ENCODE measurements at regions not wholly inside any gene's neighbourhood (a gene's known extent, or its start where the extent isn't known, plus 50 kb on each side); places are given as distances from the start of the nearest gene placed in this dataset.

GRCh38 chr7:15929411-15929810 lies 242.9 kb upstream of the MEOX2 start:
- TF ChIP-seq CTCF (IDR thresholded peaks at IDR 0.05): no peak
- TF ChIP-seq POLR2A (IDR thresholded peaks at IDR 0.05): no peak
